ENCODE measurements at regions not wholly inside any gene's neighbourhood (a gene's known extent, or its start where the extent isn't known, plus 50 kb on each side); places are given as distances from the start of the nearest gene placed in this dataset.

DNA sequence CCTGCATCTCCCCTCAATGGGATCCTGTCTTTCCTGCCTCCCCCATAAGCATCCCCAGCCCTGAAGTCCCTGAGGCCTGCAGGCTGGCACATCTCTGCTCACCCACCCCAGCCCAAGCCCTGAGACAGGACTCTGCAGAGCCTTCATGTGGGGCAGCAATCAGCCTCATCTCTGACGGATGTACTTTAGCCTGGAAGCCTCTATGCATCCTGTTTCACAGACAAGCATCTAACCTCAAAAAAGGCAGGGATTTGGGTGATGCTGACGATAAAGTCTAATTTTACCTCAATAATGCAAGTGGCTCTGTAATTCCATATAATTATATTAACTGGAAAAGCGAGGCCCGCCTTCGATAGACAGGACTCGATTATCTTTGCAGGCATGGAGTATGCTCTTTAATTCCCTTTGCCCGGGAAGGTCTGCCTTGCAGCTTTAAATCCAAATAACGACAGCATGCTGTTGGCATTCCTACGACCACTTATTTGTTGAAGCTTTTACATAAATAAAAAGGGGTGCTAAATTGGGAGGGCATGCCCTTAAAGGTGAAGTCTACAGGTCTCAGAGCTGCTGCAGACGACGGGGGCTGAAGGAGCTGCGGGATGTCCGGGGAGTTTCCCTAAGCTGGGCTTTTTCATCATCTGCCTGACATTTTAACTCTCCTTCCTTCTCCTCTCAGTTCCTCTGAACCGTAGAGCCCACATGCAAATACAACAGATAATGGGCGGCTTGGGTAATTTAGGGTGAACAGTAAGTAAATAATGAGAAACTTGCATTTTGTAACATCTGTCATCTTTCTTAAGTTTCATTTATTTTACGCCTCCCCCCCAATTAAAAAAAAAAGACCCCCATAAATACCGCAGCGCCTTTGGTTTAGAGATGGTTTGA lies 211.5 kb downstream of the URI1 start:
- DNase-seq (ENCODE audit: low spot score): no peak

- no peak for DNase-seq (ENCODE audit: low spot score)
Observed at GRCh38 chr19:30154410-30154809, 212.4 kb downstream of the URI1 start.

GRCh38 chr19:30155381-30156200 lies 213.6 kb downstream of the URI1 start:
- no peak for DNase-seq (ENCODE audit: low spot score)

DNA sequence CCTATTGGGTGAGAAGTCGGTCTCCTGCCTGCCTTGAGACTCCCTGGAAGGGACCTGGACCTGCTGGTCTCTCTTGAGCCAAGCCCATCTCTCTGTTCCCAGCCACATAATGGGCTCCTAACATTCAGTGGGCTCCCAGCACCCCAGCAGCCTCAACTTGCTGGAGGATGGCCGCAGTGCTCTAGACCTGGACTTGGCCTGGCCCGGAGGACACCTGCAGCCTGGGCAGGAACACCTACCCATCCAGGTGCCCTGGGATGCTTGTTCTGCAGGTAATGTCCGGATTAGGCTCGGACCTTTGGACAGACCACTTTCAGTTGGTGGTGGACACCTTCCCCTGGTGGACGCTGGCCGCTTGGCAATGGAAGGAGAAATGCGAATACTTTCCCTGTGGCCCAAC lies 214.6 kb downstream of the URI1 start:
- no peak for DNase-seq (ENCODE audit: low spot score)

DNA sequence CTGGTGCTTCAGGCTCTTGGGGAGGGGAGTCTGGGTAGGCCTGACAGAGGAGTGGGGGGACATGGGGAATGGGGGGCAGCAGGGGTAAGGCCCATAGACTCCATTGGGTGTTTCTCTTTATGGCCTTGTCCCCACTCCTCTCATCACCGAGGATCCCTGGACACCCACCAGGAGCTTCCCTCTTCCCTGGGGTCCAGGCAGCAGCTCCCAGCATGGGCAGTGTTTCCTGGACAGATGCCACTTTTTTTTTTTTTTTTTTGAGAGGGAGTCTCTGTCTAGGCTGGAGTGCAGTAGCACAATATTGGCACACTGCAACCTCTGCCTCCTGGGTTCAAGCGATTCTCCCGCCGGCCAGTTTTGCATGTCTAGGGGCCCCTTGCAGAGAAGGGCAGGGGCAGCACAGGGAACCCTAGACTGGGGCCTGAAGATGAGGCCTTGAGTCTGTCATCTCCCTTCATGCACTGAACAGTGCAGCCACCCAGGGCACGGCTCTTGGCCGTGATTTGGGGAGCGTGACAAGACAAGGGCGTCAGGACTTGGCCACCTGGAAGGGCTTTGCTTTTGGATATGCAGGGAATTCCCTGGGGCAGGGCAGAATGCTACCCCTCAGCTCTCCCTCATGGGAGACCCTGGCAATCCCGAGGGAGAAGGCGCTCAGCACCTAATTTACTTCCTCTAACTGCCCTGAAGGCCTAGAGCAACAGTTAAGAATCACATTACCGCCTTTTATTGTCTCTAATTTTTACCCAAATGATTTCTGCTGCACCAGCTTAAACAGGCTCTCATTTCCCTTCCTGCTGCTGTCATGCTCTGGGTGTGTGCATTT lies 213.9 kb upstream of the ZNF536 start:
- DNase-seq (ENCODE audit: low spot score): no peak

- DNase-seq (ENCODE audit: low spot score): no peak
Observed at GRCh38 chr19:30158893-30159245, 213.3 kb upstream of the ZNF536 start.

DNA sequence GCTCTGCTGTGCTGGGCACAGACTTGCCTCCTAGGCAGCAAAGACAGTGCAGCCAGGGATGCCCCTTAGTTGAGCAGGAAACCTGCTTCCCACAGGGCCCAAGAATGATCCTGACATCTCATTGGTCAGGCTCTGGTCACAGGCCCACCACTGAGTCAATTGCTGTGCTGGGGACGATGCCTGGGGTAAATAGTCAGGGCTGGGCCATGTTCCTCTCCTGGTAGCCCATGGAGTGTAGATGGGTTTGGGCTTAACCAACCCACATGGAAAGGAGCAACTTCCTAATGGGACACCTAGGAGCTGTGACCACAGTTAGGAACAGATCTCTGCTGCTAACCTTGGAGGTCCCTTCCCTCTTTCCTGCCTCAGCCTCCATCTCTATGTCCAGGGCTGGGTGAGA lies 212.5 kb upstream of the ZNF536 start:
- no peak for DNase-seq (ENCODE audit: low spot score)

GRCh38 chr19:30160426-30160825 lies 211.8 kb upstream of the ZNF536 start:
- no peak for DNase-seq (ENCODE audit: low spot score)

GRCh38 chr19:30161021-30161655 lies 211.0 kb upstream of the ZNF536 start:
- no peak for DNase-seq (ENCODE audit: low spot score)

GRCh38 chr19:30161770-30162169 lies 210.4 kb upstream of the ZNF536 start:
- DNase-seq (ENCODE audit: low spot score): no peak

- DNase-seq (ENCODE audit: low spot score): no peak
Observed at GRCh38 chr19:30162718-30163117, 209.5 kb upstream of the ZNF536 start.

GRCh38 chr19:30163663-30164062 lies 208.5 kb upstream of the ZNF536 start:
- no peak for DNase-seq (ENCODE audit: low spot score)

- peak; percentile 24 for DNase-seq (ENCODE audit: low spot score)
Observed at GRCh38 chr19:30165228-30165813, 206.9 kb upstream of the ZNF536 start.

- peak; percentile 22 for DNase-seq (ENCODE audit: low spot score)
Observed at GRCh38 chr19:30167206-30167868, 204.8 kb upstream of the ZNF536 start.

- DNase-seq (ENCODE audit: low spot score): peak; percentile 15
Observed at GRCh38 chr19:30167976-30168635, 204.1 kb upstream of the ZNF536 start.

GRCh38 chr19:30168760-30169159 lies 203.4 kb upstream of the ZNF536 start:
- peak; percentile 18 for DNase-seq (ENCODE audit: low spot score)

DNA sequence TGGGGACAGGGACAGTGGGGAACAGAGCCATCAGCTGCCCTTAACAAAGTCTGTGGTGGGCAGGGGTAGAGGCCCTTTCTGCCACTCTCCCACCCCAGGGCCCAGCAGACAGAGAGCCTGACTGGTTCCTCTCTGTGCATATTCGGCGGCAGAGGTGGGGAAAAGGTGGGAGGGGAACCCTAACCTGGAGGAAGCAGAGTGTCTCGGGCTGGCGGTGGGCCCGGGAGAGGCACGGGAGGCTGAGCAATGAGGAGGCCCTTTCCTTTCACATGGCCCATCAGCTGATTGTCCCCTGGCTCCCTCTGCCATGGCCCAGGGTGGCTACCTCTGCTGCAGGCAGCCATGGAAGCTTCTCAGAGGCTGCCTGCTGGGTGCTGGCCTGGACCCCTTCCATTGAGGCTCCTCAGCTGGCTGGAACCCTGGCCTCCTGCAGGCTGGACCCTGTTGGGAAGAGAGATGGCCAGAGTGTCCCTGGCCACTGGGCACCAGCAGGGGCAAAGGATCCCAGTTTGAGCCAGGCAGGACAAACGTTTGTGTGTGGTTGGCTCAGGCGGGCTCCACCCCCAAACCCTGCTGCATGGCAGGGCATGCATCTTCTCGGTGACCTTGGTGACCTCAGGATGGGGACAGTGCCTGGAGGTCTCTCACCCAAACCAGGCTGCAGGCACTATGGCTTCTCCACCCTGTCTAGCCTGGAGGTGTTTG lies 202.8 kb upstream of the ZNF536 start:
- DNase-seq (ENCODE audit: low spot score): no peak

- no peak for DNase-seq (ENCODE audit: low spot score)
Observed at GRCh38 chr19:30170081-30170480, 202.1 kb upstream of the ZNF536 start.

- no peak for DNase-seq (ENCODE audit: low spot score)
Observed at GRCh38 chr19:30170495-30171137, 201.6 kb upstream of the ZNF536 start.
